K562 (cell line): ENCODE measurements at regions not wholly inside any gene's neighbourhood (a gene's known extent, or its start where the extent isn't known, plus 50 kb on each side); places are given as distances from the start of the nearest gene placed in this dataset.

Experiments
- ATAC-seq: fragments of 200-7000 bp; cut with Tn5 transposase; 3 replicates; pipeline ENCODE4 v1.9.1; 2020; ENCODE audit warnings: moderate library complexity
- BruUV-seq: library from RNA; stranded (reverse); fragments of 400-500 nt; replicated peaks from 2 replicates; lab custom pipeline; 2021; lab: Mats Ljungman, UMichigan
- CTCF ChIA-PET: fragments of 300-600 bp; formaldehyde crosslinking; extraction: SDS; loops from one replicate; lab custom pipeline; 2021; ENCODE audit warnings: low intra/inter-chr PET ratio; lab: Yijun Ruan, JAX
- POLR2A ChIA-PET: fragments of 300-600, 350-650 bp; sonication (Branson Sonifier 250); formaldehyde crosslinking; extraction: SDS; loops from one replicate; lab custom pipeline; 2021; ENCODE audit warnings: antibody characterized with exemption, inconsistent platforms; lab: Yijun Ruan, JAX
- DNase-seq, 4 experiments: peaks; one replicate each; pipeline versions ENCODE4 v3.0.0 to v3.0.0-alpha.2; 2011 to 2018; ENCODE audit warnings: low spot score in 3 of 4, mixed read lengths in 3 of 4; ENCODE audit errors: extremely low read depth in 1 of 4
- FAIRE-seq: peaks from 2 replicates; lab custom pipeline; 2011; peaks lifted over from hg19 to GRCh38; lab: Jason Lieb, UNC
- H2AFZ ChIP-seq: 2 replicates; pipeline ENCODE4 v1.6.0; 2011; ENCODE audit warnings: low read depth, low read length, control low read depth, inconsistent platforms
- H3K27ac ChIP-seq: fragments of 200-600 bp; 3 replicates; pipeline ENCODE4 v1.8.0; 2011; ENCODE audit warnings: low read depth, mild to moderate bottlenecking, control low read depth, inconsistent platforms, low read length, moderate library complexity, mixed read lengths; ENCODE audit errors: extremely low read depth
- H3K27me3 ChIP-seq, 2 experiments: fragments of 300-600 bp in 1 of 2; 2 replicates in 1 of 2; 3 replicates in 1 of 2; pipeline versions ENCODE4 v1.6.0 to v1.8.0; 2011; ENCODE audit warnings: inconsistent platforms in 2 of 2, low read length in 2 of 2, mild to moderate bottlenecking in 1 of 2, mixed read lengths in 1 of 2, moderate library complexity in 1 of 2; ENCODE audit not compliant: control insufficient read depth in 2 of 2, insufficient read depth in 2 of 2
- H3K36me3 ChIP-seq: fragments of 300-600 bp; 3 replicates; pipeline ENCODE4 v1.8.0; 2011; ENCODE audit warnings: mild to moderate bottlenecking, low read length, inconsistent platforms; ENCODE audit not compliant: control insufficient read depth, insufficient read depth
- H3K4me1 ChIP-seq, 2 experiments: fragments of 200-600 bp in 1 of 2; replicated peaks in 1 of 2; 2 replicates in 1 of 2; 3 replicates in 1 of 2; pipeline versions ENCODE4 v1.5.1 to v1.8.0; 2011; ENCODE audit warnings: inconsistent platforms in 2 of 2, low read length in 2 of 2, mild to moderate bottlenecking in 1 of 2, mixed read lengths in 1 of 2, moderate library complexity in 1 of 2; ENCODE audit not compliant: control insufficient read depth in 2 of 2, insufficient read depth in 2 of 2
- H3K4me2 ChIP-seq: 2 replicates; pipeline ENCODE4 v1.6.1; 2011; ENCODE audit warnings: low read length, control low read depth, inconsistent platforms, mixed read lengths; ENCODE audit not compliant: insufficient read depth
- H3K4me3 ChIP-seq: fragments of 200-600 bp; sonication (generic), shearing (Covaris generic); 2 replicates; pipeline ENCODE4 v1.5.1; 2016; ENCODE audit warnings: control low read depth, inconsistent platforms
- H3K79me2 ChIP-seq: fragments of 200-600 bp; 3 replicates; pipeline ENCODE4 v1.8.0; 2011; ENCODE audit warnings: low read length, inconsistent platforms; ENCODE audit not compliant: control insufficient read depth, insufficient read depth
- H3K9ac ChIP-seq, 2 experiments: 2 replicates each; pipeline versions ENCODE4 v1.6.0 to v1.6.1; 2011; ENCODE audit warnings: low read depth in 2 of 2, low read length in 2 of 2, control low read depth in 1 of 2, inconsistent platforms in 1 of 2, mild to moderate bottlenecking in 1 of 2, mixed read lengths in 1 of 2; ENCODE audit not compliant: insufficient read depth in 1 of 2
- H3K9me1 ChIP-seq: one replicate; pipeline ENCODE4 v1.6.0; 2011; ENCODE audit warnings: inconsistent platforms, mild to moderate bottlenecking, low read length, moderate library complexity; ENCODE audit not compliant: control insufficient read depth, insufficient read depth
- H3K9me3 ChIP-seq: replicated peaks from 2 replicates; pipeline ENCODE4 v1.5.1; 2011; ENCODE audit warnings: low read depth, low read length, inconsistent platforms; ENCODE audit not compliant: control insufficient read depth, insufficient read depth
- H4K20me1 ChIP-seq: replicated peaks from 2 replicates; pipeline ENCODE4 v1.6.1; 2011; ENCODE audit warnings: low read length, inconsistent platforms, mixed read lengths; ENCODE audit not compliant: control insufficient read depth, insufficient read depth
- ARID2 ChIP-seq: fragments of 450-650 bp; IDR thresholded peaks from 2 replicates; pipeline ENCODE4 v1.6.1; 2017; ENCODE audit warnings: antibody characterized with exemption, mild to moderate bottlenecking
- CTCF ChIP-seq, 3 experiments: IDR thresholded peaks in 2 of 3; conservative IDR thresholded peaks in 1 of 3; 2 replicates each; pipeline ENCODE4 v1.5.1; 2011 to 2012; ENCODE audit warnings: low read length in 3 of 3, mild to moderate bottlenecking in 3 of 3, control low read depth in 2 of 3, improper control_type of control experiment in 1 of 3, inconsistent platforms in 1 of 3, low read depth in 1 of 3, mixed read lengths in 1 of 3, moderate library complexity in 1 of 3; ENCODE audit not compliant: insufficient read depth in 2 of 3
- HBP1 ChIP-seq: fragments of 450-650 bp; formaldehyde crosslinking; IDR thresholded peaks from 2 replicates; pipeline ENCODE4 v1.4.0; 2022; ENCODE audit warnings: missing genetic modification characterization
- HDAC6 ChIP-seq: IDR thresholded peaks from 2 replicates; pipeline ENCODE4 v1.6.1; 2012; ENCODE audit warnings: low read depth, mild to moderate bottlenecking, control low read depth, inconsistent platforms, low read length, moderate library complexity
- NCOA1 ChIP-seq: fragments of 450-650 bp; IDR thresholded peaks from 2 replicates; pipeline ENCODE4 v1.6.1; 2016; ENCODE audit warnings: low read depth
- TEAD2 ChIP-seq: fragments of 450-650 bp; IDR thresholded peaks from 2 replicates; pipeline ENCODE4 v1.6.1; 2016; ENCODE audit warnings: missing genetic modification characterization, control low read depth, missing compliant biosample characterization
- USF2 ChIP-seq: sonication (generic); formaldehyde crosslinking; IDR thresholded peaks from 2 replicates; pipeline ENCODE4 v1.5.0; 2020; ENCODE audit warnings: missing genetic modification reagents
- ZBTB33 ChIP-seq: sonication (generic); formaldehyde crosslinking; IDR thresholded peaks from 2 replicates; pipeline ENCODE4 v1.8.1; 2023; ENCODE audit warnings: mild to moderate bottlenecking, missing genetic modification reagents
- ZNF518B ChIP-seq: fragments of 250-450 bp; sonication (Bioruptor Pico); IDR thresholded peaks from 2 replicates; pipeline ENCODE4 v1.5.0; 2021; ENCODE audit warnings: mild to moderate bottlenecking, moderate library complexity
- ZNF644 ChIP-seq: fragments of 200-800 bp; sonication (Bioruptor generic); IDR thresholded peaks from 2 replicates; pipeline ENCODE4 v1.6.1; 2016; ENCODE audit warnings: low read depth, missing genetic modification characterization, missing compliant biosample characterization
- ZNF695 ChIP-seq: fragments of 450-650 bp; formaldehyde crosslinking; IDR thresholded peaks from 2 replicates; pipeline ENCODE4 v1.4.0; 2020; ENCODE audit warnings: mild to moderate bottlenecking, moderate library complexity
- ZNF77 ChIP-seq: fragments of 250-450 bp; sonication (Bioruptor Pico); IDR thresholded peaks from 2 replicates; pipeline ENCODE4 v1.5.0; 2020
- WGBS: fragments of 100-300 bp; shearing (Covaris generic); methylation state at CpG from one replicate; pipeline ENCODE4 v1.1.6; 2016; ENCODE audit warnings: low coverage, mixed read lengths; ENCODE audit not compliant: insufficient coverage; ENCODE audit errors: missing lambda C conversion rate; 5-methylcytosine and 5-hydroxymethylcytosine counted together
- in situ Hi-C: fragments of 300-500 bp; cut with MboI; formaldehyde crosslinking; loops from 4 replicates; pipeline ENCODE4 v1.15.0; 2018; ENCODE audit warnings: inconsistent platforms, mixed read lengths
- intact Hi-C: fragments of 100-400 bp; cut with micrococcal nuclease; formaldehyde crosslinking; loops from 2 replicates; pipeline ENCODE4 v1.14.2; 2022

- H3K79me2 ChIP-seq = no peaks in the 10 kb centered on the region
- WGBS = 0% methylated on average over 3 of the region's 4 CpGs
- POLR2A ChIA-PET = no interaction called here
These were observed 231.3 kb upstream of the CD180 start for GRCh38 chr5:67427850-67428298.

More at GRCh38 chr5:67427850-67428298, 231.3 kb upstream of the CD180 start:
- ATAC-seq = no peak
- TF ChIP-seq ZNF695 (no peak), ZNF518B (CRISPR knock-in tag) (no peak), HBP1 (CRISPR knock-in tag) (no peak), HDAC6 (no peak), ZNF77 (CRISPR knock-in tag) (no peak), NCOA1 (no peak), ZNF644 (tag) (no peak), ZBTB33 (CRISPR knock-in tag) (no peak), USF2 (CRISPR knock-in tag) (no peak), ARID2 (no peak), TEAD2 (tag) (no peak), CTCF (IDR thresholded peaks at IDR 0.05 in 2 of 3, conservative IDR thresholded peaks at IDR 0.05 in 1 of 3; ENCODE audit: insufficient read depth in 2 of 3, low read depth in 1 of 3, low read length in 3 of 3) (no peak)
- TF ChIP-seq, all 486 proteins: peak for 0
- BruUV-seq = no TSS peak
- Histone ChIP-seq H3K9ac (no peak overlapping the region), H4K20me1 (no peaks in the 10 kb centered on the region), H3K27me3 (no peaks in the 10 kb centered on the region), H3K9me1 (no peaks in the 10 kb centered on the region), H3K4me3 (no peak overlapping the region), H3K4me1 (no peaks in the 10 kb centered on the region), H3K27ac (no peak overlapping the region), H3K4me2 (no peak overlapping the region), H3K9me3 (no peaks in the 10 kb centered on the region), H2AFZ (no peak overlapping the region), H3K36me3 (no peaks in the 10 kb centered on the region)
- in situ Hi-C loops (no loop called here), intact Hi-C loops (no loop called here)
- CTCF ChIA-PET = interaction anchor here (0.6 kb wide), 1 partner anchor 573 kb away, joined by 3 read pairs; no protein-coding TSS in a partner anchor
- DNase-seq = no peak
- FAIRE-seq = no peak
